ENCODE measurements at regions not wholly inside any gene's neighbourhood (a gene's known extent, or its start where the extent isn't known, plus 50 kb on each side); places are given as distances from the start of the nearest gene placed in this dataset.

DNA sequence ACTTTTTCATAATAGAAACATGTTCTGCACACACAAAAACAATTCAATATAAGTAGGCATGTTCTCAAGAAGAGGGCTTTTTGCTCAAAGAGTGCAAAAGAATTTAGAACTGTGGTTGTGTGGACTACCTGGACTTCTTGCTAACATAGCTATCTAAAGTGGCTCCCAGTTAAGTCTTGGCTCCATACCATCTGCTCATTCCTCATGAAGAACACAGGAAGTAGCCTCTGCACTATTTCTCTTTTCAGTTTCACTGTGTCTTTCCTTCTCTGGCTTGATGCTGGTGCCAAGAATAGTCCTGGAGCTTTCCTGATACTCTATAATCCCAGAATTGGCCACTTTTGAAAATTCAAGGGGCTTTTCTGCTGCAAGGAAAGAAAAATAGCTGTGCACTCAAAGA lies 127.4 kb downstream of the CCER1 start:
- TF ChIP-seq, protein P1, sequence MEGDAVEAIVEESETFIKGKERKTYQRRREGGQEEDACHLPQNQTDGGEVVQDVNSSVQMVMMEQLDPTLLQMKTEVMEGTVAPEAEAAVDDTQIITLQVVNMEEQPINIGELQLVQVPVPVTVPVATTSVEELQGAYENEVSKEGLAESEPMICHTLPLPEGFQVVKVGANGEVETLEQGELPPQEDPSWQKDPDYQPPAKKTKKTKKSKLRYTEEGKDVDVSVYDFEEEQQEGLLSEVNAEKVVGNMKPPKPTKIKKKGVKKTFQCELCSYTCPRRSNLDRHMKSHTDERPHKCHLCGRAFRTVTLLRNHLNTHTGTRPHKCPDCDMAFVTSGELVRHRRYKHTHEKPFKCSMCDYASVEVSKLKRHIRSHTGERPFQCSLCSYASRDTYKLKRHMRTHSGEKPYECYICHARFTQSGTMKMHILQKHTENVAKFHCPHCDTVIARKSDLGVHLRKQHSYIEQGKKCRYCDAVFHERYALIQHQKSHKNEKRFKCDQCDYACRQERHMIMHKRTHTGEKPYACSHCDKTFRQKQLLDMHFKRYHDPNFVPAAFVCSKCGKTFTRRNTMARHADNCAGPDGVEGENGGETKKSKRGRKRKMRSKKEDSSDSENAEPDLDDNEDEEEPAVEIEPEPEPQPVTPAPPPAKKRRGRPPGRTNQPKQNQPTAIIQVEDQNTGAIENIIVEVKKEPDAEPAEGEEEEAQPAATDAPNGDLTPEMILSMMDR (IDR thresholded peaks at IDR 0.05): no peak
- TF ChIP-seq POLR2A (IDR thresholded peaks at IDR 0.05): no peak
